GM12892 (cell line): ENCODE measurements at regions not wholly inside any gene's neighbourhood (a gene's known extent, or its start where the extent isn't known, plus 50 kb on each side); places are given as distances from the start of the nearest gene placed in this dataset.

Experiments
- POLR2A ChIP-seq: IDR thresholded peaks from 2 replicates; pipeline ENCODE4 v1.6.1; 2011; ENCODE audit warnings: low read depth, low read length, control low read depth
- POLR2AphosphoS5 ChIP-seq: IDR thresholded peaks from 2 replicates; pipeline ENCODE4 v1.6.1; 2011; ENCODE audit warnings: low read depth, low read length, control low read depth
- TAF1 ChIP-seq: IDR thresholded peaks from 2 replicates; pipeline ENCODE4 v1.6.1; 2011; ENCODE audit warnings: low read depth, mild to moderate bottlenecking, control low read depth, low read length, borderline replicate concordance

- TF ChIP-seq POLR2AphosphoS5 (no peak), TAF1 (no peak), POLR2A (no peak)
Observed at GRCh38 chr21:24153137-24153536, 1454.1 kb downstream of the MRPL39 start.
